ENCODE measurements at regions not wholly inside any gene's neighbourhood (a gene's known extent, or its start where the extent isn't known, plus 50 kb on each side); places are given as distances from the start of the nearest gene placed in this dataset.

- no peak for TF ChIP-seq CTCF (conservative IDR thresholded peaks at IDR 0.05; ENCODE audit: low read depth, low read length)
- DNase-seq (ENCODE audit: low read depth), result no peak
- no peak overlapping the region for H3K4me3 ChIP-seq (ENCODE audit: low read length)
Observed at GRCh38 chr4:78691971-78692821, 84.0 kb upstream of the BMP2K start.

GRCh38 chr4:78692822-78693170 lies 83.4 kb upstream of the BMP2K start:
- no peak for TF ChIP-seq CTCF (conservative IDR thresholded peaks at IDR 0.05; ENCODE audit: low read depth, low read length)
- no peak overlapping the region for H3K4me3 ChIP-seq (ENCODE audit: low read length)
- no peak for DNase-seq (ENCODE audit: low read depth)

- TF ChIP-seq CTCF (conservative IDR thresholded peaks at IDR 0.05; ENCODE audit: low read depth, low read length), result no peak
- H3K4me3 ChIP-seq (ENCODE audit: low read length), result no peak overlapping the region
- DNase-seq (ENCODE audit: low read depth), result no peak
Observed at GRCh38 chr4:78693777-78694456, 82.2 kb upstream of the BMP2K start.

GRCh38 chr4:78694457-78694787 lies 81.7 kb upstream of the BMP2K start:
- no peak for TF ChIP-seq CTCF (conservative IDR thresholded peaks at IDR 0.05; ENCODE audit: low read depth, low read length)
- DNase-seq (ENCODE audit: low read depth), result no peak
- no peak overlapping the region for H3K4me3 ChIP-seq (ENCODE audit: low read length)

GRCh38 chr4:78695910-78696309 lies 80.2 kb upstream of the BMP2K start:
- no peak for DNase-seq (ENCODE audit: low read depth)
- H3K4me3 ChIP-seq (ENCODE audit: low read length), result no peak overlapping the region
- TF ChIP-seq CTCF (conservative IDR thresholded peaks at IDR 0.05; ENCODE audit: low read depth, low read length), result no peak

- TF ChIP-seq CTCF (conservative IDR thresholded peaks at IDR 0.05; ENCODE audit: low read depth, low read length), result no peak
- no peak for DNase-seq (ENCODE audit: low read depth)
- H3K4me3 ChIP-seq (ENCODE audit: low read length), result no peak overlapping the region
Observed at GRCh38 chr4:78703079-78703478, 73.1 kb upstream of the BMP2K start.

GRCh38 chr4:78704317-78704716 lies 71.8 kb upstream of the BMP2K start:
- TF ChIP-seq CTCF (conservative IDR thresholded peaks at IDR 0.05; ENCODE audit: low read depth, low read length), result no peak
- no peak overlapping the region for H3K4me3 ChIP-seq (ENCODE audit: low read length)
- no peak for DNase-seq (ENCODE audit: low read depth)
